NCI-H2196 (cell line): ENCODE measurements at regions not wholly inside any gene's neighbourhood (a gene's known extent, or its start where the extent isn't known, plus 50 kb on each side); places are given as distances from the start of the nearest gene placed in this dataset.

Source experiments
- DNase-seq: peaks from one replicate; lab custom pipeline; 2025; ENCODE audit not compliant: unreplicated experiment; lab: John Stamatoyannopoulos, UW

DNA sequence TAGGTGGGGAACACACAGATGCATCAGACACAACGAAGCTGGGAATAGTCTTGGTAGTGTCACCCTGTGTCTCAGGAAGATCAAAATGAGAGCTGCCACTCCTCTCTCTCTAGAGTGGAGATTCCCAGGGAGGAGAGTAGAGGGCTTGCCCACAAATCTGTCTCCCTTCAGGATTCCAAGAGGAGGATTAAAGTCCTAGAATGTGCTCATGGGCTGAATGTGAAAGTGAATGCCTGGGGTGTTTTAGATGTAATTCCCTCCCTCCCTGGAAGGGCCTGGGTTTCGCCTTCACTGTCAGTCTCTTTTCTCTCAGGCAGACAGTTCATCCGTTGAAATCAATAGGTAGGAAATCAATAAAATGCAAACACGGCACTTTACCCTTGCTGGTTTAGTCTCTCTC is 282.6 kb upstream of the PPARGC1A start:
- DNase-seq, result no peak

DNA sequence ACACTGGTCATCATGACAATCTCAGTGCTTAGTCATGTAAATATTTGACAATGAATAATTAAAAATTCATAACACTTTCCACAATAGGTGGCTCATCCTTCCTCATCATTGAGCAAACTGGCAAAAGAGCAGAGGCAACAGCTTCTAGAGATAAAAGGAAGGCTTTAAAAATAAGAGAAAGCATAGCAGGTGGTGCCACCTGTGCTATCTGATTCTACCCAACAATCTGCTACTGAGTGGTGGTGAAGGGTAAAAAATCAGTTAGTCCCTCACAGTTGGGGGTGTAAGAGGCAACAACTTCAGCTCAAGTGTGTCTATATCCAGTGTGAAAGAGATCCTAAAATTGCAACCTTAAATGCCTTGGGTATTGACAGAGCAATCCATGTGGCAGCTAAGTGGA is 280.1 kb upstream of the PPARGC1A start:
- DNase-seq, result no peak

DNA sequence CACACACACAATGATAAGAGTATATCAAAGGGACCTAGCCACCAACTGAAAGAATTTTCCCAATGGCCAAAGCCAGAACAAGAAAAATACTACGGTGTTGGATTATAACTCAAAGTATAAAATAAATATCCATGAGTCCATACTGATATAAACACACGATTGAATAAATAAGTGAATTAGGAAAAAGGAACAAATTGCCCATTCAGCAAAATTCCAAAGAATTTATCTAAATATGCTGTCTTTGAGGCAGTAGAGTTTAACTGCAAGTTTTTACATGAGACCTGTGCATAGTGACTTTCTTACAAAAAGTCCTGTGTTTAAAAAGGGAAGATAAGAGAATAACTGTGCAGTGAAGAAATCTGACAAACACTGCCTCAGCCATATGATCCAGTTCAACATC is 278.8 kb upstream of the PPARGC1A start:
- no peak for DNase-seq

DNA sequence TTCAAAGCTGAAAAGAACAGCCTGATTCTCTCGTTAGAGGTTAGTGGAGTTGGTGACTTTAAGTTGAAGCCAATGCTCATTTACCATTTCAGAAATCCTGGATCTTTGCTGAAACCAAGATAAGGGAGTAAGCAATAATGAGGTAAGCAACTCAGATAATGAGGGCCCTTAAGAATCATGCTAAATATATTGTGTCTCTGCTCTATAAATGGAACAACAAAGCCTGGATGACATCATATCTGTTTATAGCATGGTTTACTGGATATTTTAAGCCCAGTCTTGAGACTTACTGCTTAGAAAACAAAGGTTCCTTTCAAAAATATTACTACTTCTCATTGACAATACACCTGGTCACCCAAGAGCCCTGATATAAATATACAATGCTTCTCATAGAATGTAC is 276.7 kb upstream of the PPARGC1A start:
- no peak for DNase-seq

DNA sequence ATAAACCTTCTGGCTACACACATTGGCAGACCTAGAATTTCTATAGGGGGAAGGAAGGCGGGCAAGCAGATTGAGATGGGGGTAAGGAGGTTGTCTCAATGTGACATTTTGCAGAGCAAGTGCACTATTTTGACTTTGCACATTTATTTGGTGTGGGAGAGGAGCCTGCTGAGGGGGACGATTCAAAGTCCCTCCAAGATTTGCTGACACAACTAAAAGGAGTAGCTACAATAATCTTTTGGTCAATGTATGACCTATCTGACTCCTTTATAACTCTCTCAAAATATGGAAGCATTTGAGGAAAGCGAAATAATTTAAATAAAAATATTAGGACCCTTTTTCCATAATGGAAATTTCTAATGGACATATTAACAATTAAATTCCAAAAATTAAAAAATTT is 274.9 kb upstream of the PPARGC1A start:
- DNase-seq, result no peak

DNA sequence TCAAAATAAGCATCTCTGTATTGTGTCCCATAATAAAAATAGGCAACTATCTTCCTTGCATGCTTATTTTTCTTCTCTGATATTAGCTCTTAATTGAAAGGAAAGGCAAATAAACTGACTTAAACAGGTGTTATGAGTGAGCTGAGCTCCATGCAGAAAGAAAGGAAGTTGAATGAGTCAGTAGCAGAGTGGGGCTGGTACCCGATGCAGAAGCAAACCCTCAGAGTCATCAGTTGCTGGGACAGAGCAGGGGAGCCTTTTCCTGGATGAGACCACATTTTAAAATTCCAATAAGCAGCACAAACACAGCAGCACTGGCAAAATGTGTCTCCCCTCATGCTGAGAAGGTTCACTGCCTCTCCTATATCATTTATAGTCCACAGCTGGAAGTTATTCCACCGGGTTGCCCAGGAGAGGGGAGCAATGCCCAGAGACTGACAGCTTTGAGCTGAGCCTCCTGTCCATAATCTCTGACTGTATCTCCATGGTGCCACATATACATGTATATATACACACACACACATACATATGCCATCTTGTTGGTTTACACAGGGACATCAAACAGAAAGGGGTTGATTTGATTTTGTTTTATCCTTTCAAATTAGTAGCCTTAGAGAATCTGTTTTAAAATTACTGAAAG is 274.3 kb upstream of the PPARGC1A start:
- DNase-seq, result no peak

DNA sequence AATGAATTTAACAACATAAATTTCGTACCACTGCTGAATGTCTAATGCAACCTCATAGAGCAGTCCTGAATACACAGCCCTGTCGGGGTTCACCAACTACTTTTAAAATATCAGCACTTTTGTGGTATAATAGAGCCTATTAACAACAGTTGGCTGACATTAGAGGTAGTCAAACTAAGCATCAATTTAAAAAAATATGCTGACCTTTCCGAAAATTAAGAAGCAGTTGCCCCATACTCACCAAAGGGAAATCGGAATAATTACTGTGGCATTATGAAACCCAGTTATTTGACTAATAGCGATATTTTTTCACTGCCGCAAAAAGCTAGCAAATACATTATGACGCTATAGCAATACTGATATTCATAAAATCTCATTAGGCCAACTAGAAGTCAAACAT is 273.5 kb upstream of the PPARGC1A start:
- DNase-seq, result no peak

DNA sequence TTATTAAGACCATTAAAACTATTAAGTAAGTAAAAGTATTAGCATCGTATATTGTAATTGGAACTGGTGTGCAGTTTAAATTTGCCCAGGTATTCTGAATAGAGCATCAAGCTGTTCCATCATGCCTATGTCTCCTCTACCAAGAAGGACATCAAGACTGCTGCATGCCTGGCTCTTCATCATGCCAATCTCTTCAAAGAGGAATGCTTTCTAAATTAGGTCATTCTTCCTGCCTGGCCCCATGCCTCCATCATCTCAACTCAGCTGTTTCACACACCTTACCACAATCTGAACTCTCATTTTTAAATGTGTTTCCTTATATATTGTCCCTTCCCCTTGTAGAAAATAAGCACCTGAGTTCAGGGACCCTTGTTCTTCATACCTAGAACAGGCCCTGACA is 270.5 kb upstream of the PPARGC1A start:
- no peak for DNase-seq

DNA sequence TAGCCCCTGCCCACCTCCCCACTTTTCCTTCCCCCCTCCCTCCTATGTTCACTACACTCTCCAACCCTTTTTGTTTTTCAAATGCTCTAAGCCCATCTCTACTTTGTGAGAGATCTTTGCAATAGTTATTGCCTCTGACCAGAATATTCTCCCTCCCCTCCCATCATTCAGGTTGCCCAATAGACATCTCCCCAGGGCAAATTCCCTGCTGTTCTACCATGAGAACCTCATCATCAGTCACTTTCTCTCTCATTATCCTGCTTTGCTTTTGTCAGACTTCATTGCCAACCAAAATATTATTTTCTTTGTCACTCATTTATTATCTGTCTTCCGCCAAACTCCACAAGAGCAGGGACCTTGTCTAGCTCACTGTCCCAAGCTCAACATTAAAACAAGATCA is 268.2 kb upstream of the PPARGC1A start:
- no peak for DNase-seq

DNA sequence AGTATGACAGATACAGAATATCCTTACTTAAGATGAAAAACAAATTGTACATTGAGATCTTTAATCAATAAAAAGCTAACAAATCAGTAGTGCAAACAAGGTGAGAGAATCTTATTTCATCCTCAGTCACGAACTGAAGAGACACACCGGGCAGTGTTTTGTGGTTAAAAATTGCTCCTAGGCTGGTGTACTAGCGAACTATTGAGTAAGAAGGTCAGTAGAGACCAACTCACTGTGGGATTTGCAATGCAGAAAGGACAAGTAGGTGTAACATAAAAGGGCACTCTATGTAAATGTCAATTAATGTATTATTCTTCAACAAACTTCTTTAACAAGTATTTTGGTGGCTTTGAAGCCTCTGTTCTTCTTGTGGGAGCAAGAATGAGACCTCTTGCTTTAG is 260.2 kb upstream of the PPARGC1A start:
- DNase-seq, result no peak

DNA sequence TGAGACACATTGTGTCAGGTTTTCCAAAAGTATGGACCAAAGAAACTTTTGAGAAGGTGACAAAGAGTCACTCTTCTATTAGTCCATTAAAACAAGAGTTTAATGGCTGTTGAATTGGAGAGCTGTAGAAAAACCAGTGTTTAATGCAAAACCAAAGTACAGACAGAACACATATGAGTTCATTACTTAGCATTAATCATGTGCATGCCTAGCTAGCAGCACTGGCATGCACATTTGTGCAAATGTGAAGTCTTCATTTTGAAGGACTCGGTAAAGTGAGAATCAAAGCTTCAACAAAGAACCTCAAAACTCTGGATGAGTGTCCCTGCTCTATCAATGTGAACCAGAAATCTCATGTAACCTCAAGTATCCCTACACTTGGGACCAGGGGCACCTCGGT is 256.3 kb upstream of the PPARGC1A start:
- DNase-seq, result no peak

DNA sequence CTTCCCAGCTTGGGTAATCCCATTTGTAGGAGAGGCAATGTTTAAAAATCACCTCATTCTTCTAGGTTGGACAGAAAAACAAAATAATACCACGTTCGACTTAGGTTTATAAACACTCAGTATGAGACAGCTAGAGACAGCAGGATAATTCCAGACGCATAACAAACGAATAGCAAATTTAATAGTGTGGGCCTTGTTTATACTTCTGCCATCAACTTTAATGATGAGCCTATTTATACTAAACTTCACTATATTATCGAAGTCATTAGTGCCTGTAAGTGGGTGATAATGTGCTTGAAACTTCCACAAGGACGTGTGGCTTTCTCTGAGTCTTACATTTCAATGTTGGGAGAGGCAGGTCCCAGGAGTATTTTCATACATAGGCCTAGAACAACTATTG is 255.7 kb upstream of the PPARGC1A start:
- DNase-seq, result no peak

DNA sequence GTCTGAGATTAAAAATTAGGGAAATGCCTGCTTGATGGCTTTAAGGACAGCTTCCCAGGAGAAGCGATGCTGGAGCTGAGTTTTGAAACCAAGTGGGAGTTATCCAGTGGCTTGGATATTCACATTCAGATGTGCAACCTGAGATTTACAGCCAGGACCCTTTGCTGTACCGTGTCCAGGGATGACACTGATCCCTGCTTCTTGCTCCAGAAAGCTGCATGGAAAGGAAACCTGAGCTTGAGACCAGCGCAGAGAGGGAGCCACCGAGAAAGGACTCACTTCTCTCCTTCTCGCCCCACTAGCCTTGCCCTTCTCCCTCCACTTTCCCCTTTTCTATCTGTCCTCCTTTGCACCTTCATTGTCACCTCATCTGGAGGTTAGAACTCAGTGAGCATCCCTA is 254.5 kb upstream of the PPARGC1A start:
- no peak for DNase-seq

DNA sequence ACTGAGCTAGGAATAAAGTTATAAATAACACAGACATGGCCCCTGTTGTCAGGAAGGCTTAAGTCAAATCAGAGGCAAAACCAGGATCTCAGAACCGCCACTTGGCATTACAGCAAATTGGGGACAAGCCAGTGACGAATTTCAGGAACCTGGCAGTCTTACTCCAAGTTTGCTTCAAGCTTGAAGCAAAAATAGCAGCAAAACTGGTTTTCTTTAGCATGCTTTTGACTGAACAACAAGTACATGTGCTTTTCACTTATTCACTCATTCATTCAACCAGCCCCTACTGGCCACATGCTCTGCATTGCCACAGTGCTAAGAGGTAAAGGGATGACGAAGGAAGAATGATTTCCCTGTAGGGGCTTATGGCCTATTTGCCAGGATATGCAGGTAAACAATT is 253.9 kb upstream of the PPARGC1A start:
- DNase-seq, result no peak

DNA sequence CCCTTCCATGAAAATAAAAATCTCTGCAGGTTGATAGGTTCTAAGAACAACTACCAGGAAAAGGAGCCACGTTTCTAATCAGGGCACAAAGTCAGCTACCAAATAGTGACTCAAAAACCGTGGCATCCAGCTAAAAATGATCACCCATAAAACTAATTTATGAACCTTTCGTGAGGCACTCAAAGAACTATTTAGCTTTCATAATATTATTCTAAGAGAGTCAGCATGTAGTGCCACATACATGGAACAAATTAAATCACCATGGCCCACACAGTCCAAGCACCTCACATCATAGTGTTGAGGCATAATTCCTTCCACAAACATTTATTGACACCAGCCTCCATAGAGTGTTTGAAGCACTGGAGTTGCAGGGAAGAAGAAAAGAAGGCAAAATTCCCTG is 252.0 kb upstream of the PPARGC1A start:
- DNase-seq, result no peak

DNA sequence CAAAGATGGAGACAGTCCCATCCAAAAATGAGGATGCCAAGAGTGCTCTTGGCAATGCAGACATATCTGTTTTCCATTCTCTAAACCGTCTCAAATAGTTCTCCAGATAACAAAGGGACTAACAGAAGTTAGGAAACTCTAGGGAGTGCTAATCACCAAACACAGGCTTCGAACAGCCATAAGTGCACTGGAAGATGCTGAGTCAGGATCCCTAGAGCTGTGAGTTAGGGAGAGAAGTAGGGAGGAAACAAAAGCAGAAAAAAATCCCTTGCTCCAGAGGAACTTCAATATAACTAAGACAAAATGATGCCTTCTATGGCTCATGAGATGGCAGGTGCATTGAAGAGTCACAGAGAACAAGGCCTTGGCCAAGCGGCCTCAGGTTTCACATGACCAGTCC is 251.0 kb upstream of the PPARGC1A start:
- no peak for DNase-seq

DNA sequence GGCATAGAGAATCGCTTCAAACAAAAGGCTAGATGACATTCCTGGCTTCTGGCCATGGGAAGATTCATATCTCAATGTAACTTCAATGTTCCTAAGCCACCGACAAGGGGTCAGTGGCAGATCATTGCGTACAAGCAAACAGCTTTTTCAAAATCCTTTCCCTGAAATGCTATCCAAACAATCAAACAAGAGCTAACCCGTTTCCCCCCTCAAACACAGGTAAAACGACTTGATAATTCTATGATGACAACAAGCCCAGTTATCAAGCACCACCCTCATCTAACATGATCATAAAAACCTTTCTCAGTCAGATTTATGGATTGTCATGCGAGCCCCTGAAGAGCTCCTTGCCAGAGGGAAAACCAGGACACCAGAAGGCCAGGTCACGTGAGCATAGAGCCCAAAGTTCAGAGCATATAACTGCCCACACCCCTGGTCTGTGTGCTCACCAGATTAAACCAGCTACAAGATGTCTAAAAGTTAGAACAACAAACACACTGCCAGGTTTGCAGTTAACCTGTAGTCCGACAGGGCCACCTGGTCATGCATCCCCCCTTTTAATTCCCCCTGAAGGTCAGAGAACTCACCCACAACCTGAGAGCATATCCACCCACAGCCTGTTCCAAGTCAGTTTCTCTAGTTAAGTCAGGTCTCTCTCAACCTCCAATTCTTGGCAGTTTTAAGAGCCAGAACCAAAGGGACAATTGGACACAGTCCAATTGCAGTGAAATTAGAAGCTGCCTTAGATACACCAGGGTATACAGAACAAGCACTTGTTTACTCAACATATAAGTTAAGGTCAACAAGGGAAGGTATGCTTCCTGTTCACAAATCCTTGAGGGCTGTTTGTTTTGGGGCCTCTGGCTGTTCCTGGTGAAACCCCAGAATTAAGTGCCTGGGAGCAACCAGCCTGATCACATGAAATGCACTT is 248.1 kb upstream of the PPARGC1A start:
- DNase-seq, result peak; percentile 28

DNA sequence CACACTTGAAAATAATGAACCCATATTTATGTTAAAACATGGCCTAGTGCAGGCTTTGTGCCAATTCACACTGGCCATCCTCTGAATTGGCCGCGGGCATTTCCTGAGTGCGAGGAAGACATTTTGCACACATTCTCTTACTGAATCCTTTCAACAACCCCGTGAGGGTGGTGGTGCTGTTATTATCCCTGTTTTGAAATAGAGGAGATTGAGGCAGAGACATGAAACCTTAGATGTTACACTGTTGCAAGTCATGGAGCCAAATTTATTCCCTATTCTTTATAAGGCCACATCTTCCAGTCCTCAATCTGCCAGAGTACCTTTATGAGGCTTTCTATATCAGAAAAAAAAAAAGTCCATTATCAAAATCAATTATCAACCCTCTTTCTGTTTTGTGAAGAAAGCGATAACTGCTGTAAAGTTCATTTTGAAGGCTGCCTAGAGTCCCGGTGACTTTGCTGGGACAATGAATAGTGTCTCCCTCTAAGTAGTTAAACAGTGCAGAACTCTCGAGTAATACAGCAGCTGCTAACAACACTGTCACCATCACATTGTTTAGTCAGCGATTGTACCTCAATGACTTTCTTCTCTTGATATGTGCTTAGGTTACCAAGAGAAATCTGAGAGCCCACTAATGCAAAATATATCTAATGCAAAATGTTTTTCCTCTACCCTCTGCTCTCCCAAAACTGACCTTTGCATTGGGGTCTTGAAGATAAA is 242.3 kb upstream of the PPARGC1A start:
- DNase-seq, result no peak

DNA sequence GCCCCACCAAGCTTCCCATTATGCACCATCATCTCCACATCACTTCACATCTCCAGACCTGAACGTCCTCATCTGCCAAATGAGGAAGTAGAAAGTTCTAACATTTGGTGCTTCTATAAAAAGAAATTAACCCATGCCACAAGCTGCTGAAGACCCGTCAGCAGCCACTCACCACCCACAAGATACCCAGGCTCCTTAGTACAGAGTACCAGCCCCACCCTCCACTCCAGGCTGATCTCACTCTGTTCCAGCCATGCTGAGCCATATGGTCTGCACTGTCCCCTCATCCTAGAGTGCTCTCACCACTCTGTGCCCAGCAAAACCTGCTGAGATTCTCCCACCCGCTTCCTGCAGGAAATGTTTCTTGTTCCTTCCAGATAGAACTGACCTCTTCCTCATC is 240.8 kb upstream of the PPARGC1A start:
- DNase-seq, result no peak

DNA sequence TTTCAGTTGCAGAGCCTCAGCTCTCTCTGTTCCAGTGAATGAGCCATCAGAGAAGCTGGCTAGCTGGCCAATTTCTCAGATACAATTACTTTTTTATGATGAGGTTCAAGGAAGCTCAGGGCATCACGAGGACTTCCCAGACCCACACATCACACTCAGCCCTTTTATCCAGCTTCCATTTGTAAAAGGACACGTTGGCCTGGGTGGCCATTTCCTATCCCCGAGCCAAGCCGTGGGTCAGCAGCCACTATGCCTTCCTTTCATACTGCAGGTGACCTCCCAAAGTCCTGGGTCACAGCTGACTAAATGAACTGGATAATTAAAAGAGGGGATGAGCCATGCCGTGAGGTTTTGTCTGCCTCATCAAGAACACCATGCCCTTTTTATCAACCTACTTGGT is 236.9 kb upstream of the PPARGC1A start:
- DNase-seq, result no peak

DNA sequence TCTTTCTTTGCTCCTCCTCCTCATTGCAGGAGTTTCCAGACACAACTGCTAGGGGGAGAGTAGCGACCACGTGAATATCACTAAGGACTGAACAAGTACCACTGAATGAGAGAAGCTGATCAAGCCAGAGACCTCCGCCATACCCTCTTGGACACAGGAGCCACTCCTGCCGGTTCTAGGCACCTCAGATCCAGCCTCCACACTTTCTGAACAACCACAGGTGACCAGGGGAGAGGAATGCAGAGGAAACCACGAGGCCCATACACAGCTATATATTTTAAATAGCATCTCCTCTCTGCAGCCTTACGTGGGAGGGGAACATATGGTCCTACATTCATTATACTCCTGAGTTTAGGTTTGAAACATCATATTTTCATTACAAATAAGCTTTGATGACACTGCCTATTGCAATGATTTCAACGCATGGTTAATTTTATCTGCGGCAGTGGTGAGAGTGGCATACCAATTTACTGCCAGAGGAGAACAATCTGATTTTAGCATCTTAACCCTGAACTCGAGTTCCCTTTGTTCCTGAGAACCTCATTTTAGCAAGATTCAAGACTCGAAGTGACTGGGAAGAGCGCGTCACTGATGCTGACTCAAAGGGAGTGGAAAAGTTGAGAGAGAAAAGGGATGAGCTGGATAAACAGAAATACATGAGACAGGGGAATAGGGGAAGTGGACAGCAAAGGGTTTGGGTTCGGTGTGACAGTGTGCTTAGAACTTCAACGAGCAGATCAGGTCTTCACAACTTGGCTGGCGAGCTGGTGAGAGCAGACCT is 231.7 kb upstream of the PPARGC1A start:
- DNase-seq, result no peak
